ENCODE measurements at regions not wholly inside any gene's neighbourhood (a gene's known extent, or its start where the extent isn't known, plus 50 kb on each side); places are given as distances from the start of the nearest gene placed in this dataset.

DNA sequence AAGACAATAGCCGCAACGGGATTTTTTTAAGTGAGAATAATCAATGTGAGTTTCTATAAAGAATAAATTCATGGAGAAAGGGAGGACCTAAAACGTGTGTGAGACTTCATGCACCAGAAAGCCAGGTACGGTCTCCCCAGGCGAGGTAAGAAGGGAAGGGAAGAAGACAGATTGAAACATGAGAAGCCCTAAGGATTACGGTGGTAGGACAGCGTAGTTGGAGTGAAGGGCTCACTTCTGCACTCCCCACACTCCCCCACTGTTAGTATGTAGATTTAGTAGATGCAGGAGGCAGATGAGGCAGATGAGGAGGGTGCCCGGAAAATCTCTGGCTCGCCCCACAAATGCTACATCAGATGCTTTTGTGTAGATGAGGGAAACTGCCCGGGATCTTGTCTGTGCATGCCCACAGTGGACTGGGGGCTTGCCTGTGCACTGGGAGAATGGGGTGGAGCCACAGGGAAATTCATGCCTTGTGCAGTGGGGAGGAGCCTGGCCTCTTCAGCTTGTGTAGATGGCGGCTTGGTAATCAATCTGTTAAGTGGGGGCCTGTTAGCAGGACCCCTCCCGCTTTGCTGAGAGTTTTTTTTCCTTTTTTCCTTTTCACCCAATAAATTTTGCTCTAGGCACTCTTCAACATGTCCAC lies 1544.5 kb upstream of the TENM3 start:
- DNase-seq (ENCODE audit: low read depth), result no peak
- TF ChIP-seq CTCF (conservative IDR thresholded peaks at IDR 0.05; ENCODE audit: low read depth, low read length), result no peak
- no peak overlapping the region for H3K4me3 ChIP-seq (ENCODE audit: low read depth, low read length)

DNA sequence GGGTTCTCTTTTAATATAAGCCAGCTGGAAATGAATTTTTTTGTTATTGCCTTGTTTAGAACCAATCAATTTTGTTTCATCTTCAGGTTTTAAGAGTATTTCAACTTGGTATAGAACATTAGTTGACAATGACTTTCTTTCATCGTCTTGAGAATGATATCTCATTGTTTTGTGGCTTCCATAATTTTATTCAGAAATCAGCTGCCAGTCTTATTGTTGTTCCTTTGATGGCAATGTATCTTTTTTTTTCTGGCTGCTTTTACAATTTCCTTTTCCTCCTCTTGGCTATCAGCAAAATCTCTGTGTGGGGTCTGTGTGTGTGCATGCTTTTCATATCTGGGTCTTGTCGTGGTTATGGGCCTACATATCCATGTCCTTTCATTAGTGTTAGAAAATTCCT lies 1536.4 kb upstream of the TENM3 start:
- H3K4me3 ChIP-seq (ENCODE audit: low read depth, low read length), result no peak overlapping the region
- no peak for TF ChIP-seq CTCF (conservative IDR thresholded peaks at IDR 0.05; ENCODE audit: low read depth, low read length)
- DNase-seq (ENCODE audit: low read depth), result no peak

DNA sequence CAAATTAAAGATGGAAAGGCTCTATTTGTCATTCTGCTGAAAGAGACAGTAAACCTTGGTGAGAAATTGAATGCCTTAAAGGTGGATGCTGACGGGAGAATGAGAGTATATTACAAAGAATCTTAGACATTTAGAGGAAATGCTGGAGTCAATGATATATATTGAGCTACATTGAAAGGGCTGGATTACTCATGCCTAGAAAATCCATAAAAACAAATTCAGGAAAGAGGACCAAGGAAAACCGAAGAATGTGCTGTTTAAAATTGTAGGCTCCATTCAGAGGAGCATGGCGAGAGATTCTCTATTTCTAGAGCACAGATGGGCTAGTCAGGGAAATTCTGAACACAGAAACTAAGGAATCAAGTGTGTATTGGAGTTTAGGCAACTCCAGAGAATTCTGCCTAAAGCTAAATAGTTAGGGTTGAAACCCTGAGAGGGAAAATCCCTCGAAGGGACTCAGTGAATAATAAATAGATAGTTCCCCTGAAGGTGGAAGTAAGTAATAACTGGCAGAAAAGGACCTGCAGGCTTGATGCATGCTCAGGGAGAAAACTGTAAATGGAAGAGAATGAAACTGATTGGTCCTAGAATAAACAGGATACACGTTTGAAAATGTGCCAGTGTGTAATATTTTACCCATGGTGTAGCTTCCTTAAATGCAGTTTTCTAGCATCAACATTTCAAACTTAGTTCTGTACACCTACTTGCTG lies 1532.4 kb upstream of the TENM3 start:
- TF ChIP-seq CTCF (conservative IDR thresholded peaks at IDR 0.05; ENCODE audit: low read depth, low read length), result no peak
- no peak for DNase-seq (ENCODE audit: low read depth)
- H3K4me3 ChIP-seq (ENCODE audit: low read depth, low read length), result no peak overlapping the region

GRCh38 chr4:180717451-180718033 lies 1525.7 kb upstream of the TENM3 start:
- no peak for TF ChIP-seq CTCF (conservative IDR thresholded peaks at IDR 0.05; ENCODE audit: low read depth, low read length)
- H3K4me3 ChIP-seq (ENCODE audit: low read depth, low read length), result no peak overlapping the region
- DNase-seq (ENCODE audit: low read depth), result no peak

DNA sequence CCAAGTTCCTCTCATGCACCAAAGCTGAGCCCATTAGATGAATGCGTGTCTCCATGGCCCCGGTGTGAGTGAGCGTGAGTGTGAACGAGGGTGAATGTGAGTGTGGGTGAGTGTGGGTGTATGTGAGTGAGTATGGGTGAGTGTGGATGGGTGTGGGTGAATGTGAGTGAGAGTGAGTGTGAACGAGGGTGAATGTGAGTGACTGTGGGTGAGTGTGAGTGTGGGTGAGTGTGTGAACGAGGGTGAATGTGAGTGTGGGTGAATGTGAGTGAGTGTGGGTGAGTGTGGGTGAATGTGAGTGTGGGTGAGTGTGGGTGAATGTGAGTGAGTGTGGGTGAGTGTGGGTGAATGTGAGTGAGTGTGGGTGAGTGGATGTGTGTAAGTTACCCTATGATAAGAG lies 1521.8 kb upstream of the TENM3 start:
- DNase-seq (ENCODE audit: low read depth), result no peak
- no peak overlapping the region for H3K4me3 ChIP-seq (ENCODE audit: low read depth, low read length)
- TF ChIP-seq CTCF (conservative IDR thresholded peaks at IDR 0.05; ENCODE audit: low read depth, low read length), result no peak

- no peak for TF ChIP-seq CTCF (conservative IDR thresholded peaks at IDR 0.05; ENCODE audit: low read depth, low read length)
- DNase-seq (ENCODE audit: low read depth), result no peak
- H3K4me3 ChIP-seq (ENCODE audit: low read depth, low read length), result no peak overlapping the region
These were observed 1516.6 kb upstream of the TENM3 start for GRCh38 chr4:180726611-180727010.

Measured in epithelial cell of proximal tubule (primary cell).